ENCODE measurements at regions not wholly inside any gene's neighbourhood (a gene's known extent, or its start where the extent isn't known, plus 50 kb on each side); places are given as distances from the start of the nearest gene placed in this dataset.

- DNase-seq (ENCODE audit: low spot score) (no peak), FAIRE-seq (no peak), ATAC-seq (no peak)
- Histone ChIP-seq H4K20me1 (ENCODE audit: insufficient read depth, low read length) (no peaks in the 10 kb centered on the region), H3K4me3 (replicated peaks in 1 of 3; ENCODE audit: insufficient read depth in 1 of 3, low read depth in 2 of 3, low read length in 3 of 3) (no peak overlapping the region), H3K79me2 (ENCODE audit: insufficient read depth, low read length) (no peaks in the 10 kb centered on the region), H3K9me3 (ENCODE audit: low read length) (no peaks in the 10 kb centered on the region), H3K4me1 (ENCODE audit: insufficient read depth, low read length) (no peaks in the 10 kb centered on the region), H2AFZ (ENCODE audit: low read length) (no peak overlapping the region), H3K4me2 (ENCODE audit: low read depth, low read length) (no peak overlapping the region), H3K36me3 (replicated peaks in 1 of 2; ENCODE audit: control insufficient read depth in 1 of 2, insufficient read depth in 2 of 2, low read length in 2 of 2) (no peaks in the 10 kb centered on the region), H3K27ac (ENCODE audit: extremely low read length, insufficient read depth, low read length) (no peak overlapping the region), H3K9ac (ENCODE audit: insufficient read depth, low read depth, low read length) (no peak overlapping the region), H3K27me3 (ENCODE audit: control insufficient read depth in 1 of 2, insufficient read depth in 2 of 2, low read length in 2 of 2) (no peaks in the 10 kb centered on the region)
- CTCF ChIA-PET (ENCODE audit: low intra/inter-chr PET ratio, low total read pairs) = no interaction called here
- BruUV-seq (replicated peaks) = no TSS peak
- 0% methylated on average over 1 of the region's 1 CpG for WGBS (ENCODE audit: low lambda C conversion rate)
- in situ Hi-C loops (cut with HindIII; ENCODE audit: extremely low pct_ligation_motif_present, low pct_unique_long_range_greater_than_20kb) = no loop called here
- POLR2A ChIA-PET = no interaction called here
- intact Hi-C loops (cut with micrococcal nuclease; ENCODE audit: unreplicated experiment) = no loop called here
- TF ChIP-seq ZSCAN30 (CRISPR knock-in tag; IDR thresholded peaks at IDR 0.05) (no peak), NCOR1 (IDR thresholded peaks at IDR 0.05; ENCODE audit: borderline replicate concordance, low read length) (no peak), ZNF382 (CRISPR knock-in tag; IDR thresholded peaks at IDR 0.05; ENCODE audit: borderline replicate concordance) (no peak), FOXA1 (IDR thresholded peaks at IDR 0.05) (no peak), FOXA1 (CRISPR knock-in tag; IDR thresholded peaks at IDR 0.05) (no peak), ZNF430 (CRISPR knock-in tag; IDR thresholded peaks at IDR 0.05) (no peak), NR3C1 (CRISPR knock-in tag; IDR thresholded peaks at IDR 0.05) (no peak), MAFG (CRISPR knock-in tag; IDR thresholded peaks at IDR 0.05) (no peak), ZNF790 (CRISPR knock-in tag; IDR thresholded peaks at IDR 0.05; ENCODE audit: borderline replicate concordance) (no peak), ZBTB21 (CRISPR knock-in tag; IDR thresholded peaks at IDR 0.05) (no peak), LCORL (IDR thresholded peaks at IDR 0.05) (no peak), LCORL (CRISPR knock-in tag; IDR thresholded peaks at IDR 0.05) (no peak)
- TF ChIP-seq, protein P1, sequence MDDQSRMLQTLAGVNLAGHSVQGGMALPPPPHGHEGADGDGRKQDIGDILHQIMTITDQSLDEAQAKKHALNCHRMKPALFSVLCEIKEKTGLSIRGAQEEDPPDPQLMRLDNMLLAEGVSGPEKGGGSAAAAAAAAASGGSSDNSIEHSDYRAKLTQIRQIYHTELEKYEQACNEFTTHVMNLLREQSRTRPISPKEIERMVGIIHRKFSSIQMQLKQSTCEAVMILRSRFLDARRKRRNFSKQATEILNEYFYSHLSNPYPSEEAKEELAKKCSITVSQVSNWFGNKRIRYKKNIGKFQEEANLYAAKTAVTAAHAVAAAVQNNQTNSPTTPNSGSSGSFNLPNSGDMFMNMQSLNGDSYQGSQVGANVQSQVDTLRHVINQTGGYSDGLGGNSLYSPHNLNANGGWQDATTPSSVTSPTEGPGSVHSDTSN (CRISPR knock-in tag; IDR thresholded peaks at IDR 0.05; ENCODE audit: borderline replicate concordance) = no peak
- TF ChIP-seq, protein P2, sequence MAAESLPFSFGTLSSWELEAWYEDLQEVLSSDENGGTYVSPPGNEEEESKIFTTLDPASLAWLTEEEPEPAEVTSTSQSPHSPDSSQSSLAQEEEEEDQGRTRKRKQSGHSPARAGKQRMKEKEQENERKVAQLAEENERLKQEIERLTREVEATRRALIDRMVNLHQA (CRISPR knock-in tag; IDR thresholded peaks at IDR 0.05) = no peak
- TF ChIP-seq, protein P3, sequence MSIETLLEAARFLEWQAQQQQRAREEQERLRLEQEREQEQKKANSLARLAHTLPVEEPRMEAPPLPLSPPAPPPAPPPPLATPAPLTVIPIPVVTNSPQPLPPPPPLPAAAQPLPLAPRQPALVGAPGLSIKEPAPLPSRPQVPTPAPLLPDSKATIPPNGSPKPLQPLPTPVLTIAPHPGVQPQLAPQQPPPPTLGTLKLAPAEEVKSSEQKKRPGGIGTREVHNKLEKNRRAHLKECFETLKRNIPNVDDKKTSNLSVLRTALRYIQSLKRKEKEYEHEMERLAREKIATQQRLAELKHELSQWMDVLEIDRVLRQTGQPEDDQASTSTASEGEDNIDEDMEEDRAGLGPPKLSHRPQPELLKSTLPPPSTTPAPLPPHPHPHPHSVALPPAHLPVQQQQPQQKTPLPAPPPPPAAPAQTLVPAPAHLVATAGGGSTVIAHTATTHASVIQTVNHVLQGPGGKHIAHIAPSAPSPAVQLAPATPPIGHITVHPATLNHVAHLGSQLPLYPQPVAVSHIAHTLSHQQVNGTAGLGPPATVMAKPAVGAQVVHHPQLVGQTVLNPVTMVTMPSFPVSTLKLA (IDR thresholded peaks at IDR 0.05) = no peak
- TF ChIP-seq, protein P4, sequence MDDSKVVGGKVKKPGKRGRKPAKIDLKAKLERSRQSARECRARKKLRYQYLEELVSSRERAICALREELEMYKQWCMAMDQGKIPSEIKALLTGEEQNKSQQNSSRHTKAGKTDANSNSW (CRISPR knock-in tag; IDR thresholded peaks at IDR 0.05; ENCODE audit: borderline replicate concordance) = no peak
- TF ChIP-seq, protein P5, sequence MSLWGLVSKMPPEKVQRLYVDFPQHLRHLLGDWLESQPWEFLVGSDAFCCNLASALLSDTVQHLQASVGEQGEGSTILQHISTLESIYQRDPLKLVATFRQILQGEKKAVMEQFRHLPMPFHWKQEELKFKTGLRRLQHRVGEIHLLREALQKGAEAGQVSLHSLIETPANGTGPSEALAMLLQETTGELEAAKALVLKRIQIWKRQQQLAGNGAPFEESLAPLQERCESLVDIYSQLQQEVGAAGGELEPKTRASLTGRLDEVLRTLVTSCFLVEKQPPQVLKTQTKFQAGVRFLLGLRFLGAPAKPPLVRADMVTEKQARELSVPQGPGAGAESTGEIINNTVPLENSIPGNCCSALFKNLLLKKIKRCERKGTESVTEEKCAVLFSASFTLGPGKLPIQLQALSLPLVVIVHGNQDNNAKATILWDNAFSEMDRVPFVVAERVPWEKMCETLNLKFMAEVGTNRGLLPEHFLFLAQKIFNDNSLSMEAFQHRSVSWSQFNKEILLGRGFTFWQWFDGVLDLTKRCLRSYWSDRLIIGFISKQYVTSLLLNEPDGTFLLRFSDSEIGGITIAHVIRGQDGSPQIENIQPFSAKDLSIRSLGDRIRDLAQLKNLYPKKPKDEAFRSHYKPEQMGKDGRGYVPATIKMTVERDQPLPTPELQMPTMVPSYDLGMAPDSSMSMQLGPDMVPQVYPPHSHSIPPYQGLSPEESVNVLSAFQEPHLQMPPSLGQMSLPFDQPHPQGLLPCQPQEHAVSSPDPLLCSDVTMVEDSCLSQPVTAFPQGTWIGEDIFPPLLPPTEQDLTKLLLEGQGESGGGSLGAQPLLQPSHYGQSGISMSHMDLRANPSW (CRISPR knock-in tag; IDR thresholded peaks at IDR 0.05; ENCODE audit: borderline replicate concordance) = no peak
- TF ChIP-seq, protein P6, sequence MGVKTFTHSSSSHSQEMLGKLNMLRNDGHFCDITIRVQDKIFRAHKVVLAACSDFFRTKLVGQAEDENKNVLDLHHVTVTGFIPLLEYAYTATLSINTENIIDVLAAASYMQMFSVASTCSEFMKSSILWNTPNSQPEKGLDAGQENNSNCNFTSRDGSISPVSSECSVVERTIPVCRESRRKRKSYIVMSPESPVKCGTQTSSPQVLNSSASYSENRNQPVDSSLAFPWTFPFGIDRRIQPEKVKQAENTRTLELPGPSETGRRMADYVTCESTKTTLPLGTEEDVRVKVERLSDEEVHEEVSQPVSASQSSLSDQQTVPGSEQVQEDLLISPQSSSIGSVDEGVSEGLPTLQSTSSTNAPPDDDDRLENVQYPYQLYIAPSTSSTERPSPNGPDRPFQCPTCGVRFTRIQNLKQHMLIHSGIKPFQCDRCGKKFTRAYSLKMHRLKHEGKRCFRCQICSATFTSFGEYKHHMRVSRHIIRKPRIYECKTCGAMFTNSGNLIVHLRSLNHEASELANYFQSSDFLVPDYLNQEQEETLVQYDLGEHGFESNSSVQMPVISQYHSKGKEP (CRISPR knock-in tag; IDR thresholded peaks at IDR 0.05) = no peak
Measured at GRCh38 chr4:62601737-62602136, 1401.6 kb downstream of the ADGRL3 start.

Measured in HepG2 (cell line).